Mesothelial cell of epicardium (in vitro differentiated cells): ENCODE measurements at regions not wholly inside any gene's neighbourhood (a gene's known extent, or its start where the extent isn't known, plus 50 kb on each side); places are given as distances from the start of the nearest gene placed in this dataset.
A peak's percentile ranks its signal among the peaks of the same experiment; 100 is the strongest.

Experiments
- DNase-seq, 2 experiments: peaks; one replicate each; pipeline ENCODE4 v3.0.0; 2021; ENCODE audit warnings: low spot score in 2 of 2; ENCODE audit not compliant: unreplicated experiment in 2 of 2
- H3K27ac Mint-ChIP-seq: 2 replicates; pipeline ENCODE4 v1.8.0; 2021; ENCODE audit warnings: mixed read lengths
- H3K27me3 Mint-ChIP-seq: 2 replicates; pipeline ENCODE4 v1.8.0; 2021; ENCODE audit warnings: low read depth, mixed read lengths
- H3K36me3 Mint-ChIP-seq: 2 replicates; pipeline ENCODE4 v1.8.0; 2021; ENCODE audit warnings: mixed read lengths
- H3K4me1 Mint-ChIP-seq: 2 replicates; pipeline ENCODE4 v1.8.0; 2021; ENCODE audit warnings: mixed read lengths
- H3K4me3 Mint-ChIP-seq: 2 replicates; pipeline ENCODE4 v1.8.0; 2021; ENCODE audit warnings: mild to moderate bottlenecking, moderate library complexity, mixed read lengths
- H3K9me3 Mint-ChIP-seq: 2 replicates; pipeline ENCODE4 v1.8.0; 2021; ENCODE audit warnings: mixed read lengths
- TF ChIP-seq, protein P1 (sequence below): fragments of 200-600 bp; sonication (generic); IDR thresholded peaks from one replicate; pipeline ENCODE4 v1.5.0; 2021; ENCODE audit warnings: antibody characterized with exemption; ENCODE audit not compliant: unreplicated experiment

DNA sequence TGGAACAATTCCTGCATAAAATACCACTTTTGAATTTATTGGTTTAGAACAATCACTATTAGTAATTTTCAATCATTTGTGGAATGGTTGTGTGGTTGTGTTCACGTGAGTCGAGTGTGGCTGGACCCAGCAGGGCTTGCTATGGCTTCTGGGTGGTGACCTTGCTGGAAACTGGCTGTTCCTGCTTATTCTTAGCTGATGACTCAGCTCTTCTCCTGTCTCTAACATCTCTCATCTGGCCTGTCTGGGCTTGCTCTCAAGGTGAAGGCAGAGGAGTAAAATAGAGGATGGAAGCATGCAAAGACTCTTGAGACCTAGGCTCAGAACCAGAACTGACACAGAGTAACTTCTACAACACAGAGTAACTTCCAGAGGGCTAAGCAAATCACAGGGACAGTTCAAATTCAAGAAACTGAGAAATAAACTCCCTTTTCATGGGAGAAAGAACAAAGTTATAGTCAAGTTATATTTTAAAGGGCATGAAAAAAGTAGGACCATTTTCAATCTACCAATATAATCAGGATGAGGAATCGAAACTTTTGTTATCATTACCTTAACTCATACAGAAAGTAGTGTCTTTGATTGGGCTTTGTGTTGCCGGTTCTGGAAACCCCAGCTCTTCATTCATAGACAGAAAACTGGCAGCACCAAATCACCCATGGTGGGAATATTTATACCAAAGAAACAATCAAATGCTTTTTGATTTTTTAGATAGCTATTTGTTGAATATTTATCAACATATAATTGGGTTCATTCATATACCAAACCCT lies 665.1 kb downstream of the CDH18 start:
- H3K4me1 Mint-ChIP-seq: peaks cover 30% of the 10 kb centered on the region
- TF ChIP-seq, protein P1, sequence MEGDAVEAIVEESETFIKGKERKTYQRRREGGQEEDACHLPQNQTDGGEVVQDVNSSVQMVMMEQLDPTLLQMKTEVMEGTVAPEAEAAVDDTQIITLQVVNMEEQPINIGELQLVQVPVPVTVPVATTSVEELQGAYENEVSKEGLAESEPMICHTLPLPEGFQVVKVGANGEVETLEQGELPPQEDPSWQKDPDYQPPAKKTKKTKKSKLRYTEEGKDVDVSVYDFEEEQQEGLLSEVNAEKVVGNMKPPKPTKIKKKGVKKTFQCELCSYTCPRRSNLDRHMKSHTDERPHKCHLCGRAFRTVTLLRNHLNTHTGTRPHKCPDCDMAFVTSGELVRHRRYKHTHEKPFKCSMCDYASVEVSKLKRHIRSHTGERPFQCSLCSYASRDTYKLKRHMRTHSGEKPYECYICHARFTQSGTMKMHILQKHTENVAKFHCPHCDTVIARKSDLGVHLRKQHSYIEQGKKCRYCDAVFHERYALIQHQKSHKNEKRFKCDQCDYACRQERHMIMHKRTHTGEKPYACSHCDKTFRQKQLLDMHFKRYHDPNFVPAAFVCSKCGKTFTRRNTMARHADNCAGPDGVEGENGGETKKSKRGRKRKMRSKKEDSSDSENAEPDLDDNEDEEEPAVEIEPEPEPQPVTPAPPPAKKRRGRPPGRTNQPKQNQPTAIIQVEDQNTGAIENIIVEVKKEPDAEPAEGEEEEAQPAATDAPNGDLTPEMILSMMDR: no peak
- DNase-seq: no peak
- no peaks in the 10 kb centered on the region for H3K36me3 Mint-ChIP-seq
- no peak overlapping the region for H3K4me3 Mint-ChIP-seq
- H3K27me3 Mint-ChIP-seq: no peaks in the 10 kb centered on the region
- H3K9me3 Mint-ChIP-seq: peaks cover 6% of the 10 kb centered on the region
- H3K27ac Mint-ChIP-seq: peak overlapping the region; percentile 43

DNA sequence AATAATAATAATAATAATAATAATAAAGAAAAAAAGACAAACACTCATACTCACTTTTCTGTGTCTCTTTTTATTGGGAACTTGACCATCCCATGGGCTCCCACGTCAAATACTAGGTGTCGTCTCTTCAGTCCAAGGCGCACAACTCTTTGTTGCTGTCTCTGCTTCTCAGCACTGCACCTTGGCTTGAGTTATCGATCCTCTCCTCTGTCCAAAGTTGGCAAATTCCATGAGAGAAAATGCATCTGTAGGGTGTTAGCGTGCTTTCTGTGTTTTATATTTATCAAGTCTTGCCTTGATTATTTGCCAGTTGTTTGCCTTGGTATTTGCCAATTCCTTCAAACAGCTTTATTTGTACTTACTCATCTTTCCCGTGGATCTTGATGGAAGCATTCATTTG lies 653.7 kb downstream of the CDH18 start:
- peaks cover 28% of the 10 kb centered on the region for H3K9me3 Mint-ChIP-seq
- no peak for DNase-seq
- H3K4me1 Mint-ChIP-seq: no peaks in the 10 kb centered on the region
- peaks cover 8% of the 10 kb centered on the region for H3K36me3 Mint-ChIP-seq
- no peak overlapping the region for H3K4me3 Mint-ChIP-seq
- H3K27ac Mint-ChIP-seq: no peak overlapping the region
- H3K27me3 Mint-ChIP-seq: no peaks in the 10 kb centered on the region
- TF ChIP-seq, protein P1: no peak

DNA sequence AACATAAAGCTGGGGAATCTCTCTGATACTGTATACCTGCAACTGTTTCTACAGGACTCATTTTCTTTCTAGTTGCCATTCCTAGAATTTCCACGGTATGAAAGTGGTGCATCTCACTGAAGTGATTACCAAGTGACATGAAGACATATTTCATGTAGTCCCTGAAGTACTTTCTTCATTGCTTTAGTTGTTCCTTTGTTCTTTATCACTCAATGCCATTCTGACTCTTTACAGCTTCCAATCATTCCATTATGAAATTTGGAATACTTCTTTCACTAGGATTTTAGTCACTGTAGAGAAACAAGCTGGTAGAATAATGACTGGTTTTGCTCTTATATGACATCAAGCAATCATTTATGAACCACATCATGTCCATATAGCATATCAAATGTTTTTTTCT lies 645.1 kb downstream of the CDH18 start:
- peaks cover 2% of the 10 kb centered on the region for H3K36me3 Mint-ChIP-seq
- TF ChIP-seq, protein P1: no peak
- no peaks in the 10 kb centered on the region for H3K27me3 Mint-ChIP-seq

DNA sequence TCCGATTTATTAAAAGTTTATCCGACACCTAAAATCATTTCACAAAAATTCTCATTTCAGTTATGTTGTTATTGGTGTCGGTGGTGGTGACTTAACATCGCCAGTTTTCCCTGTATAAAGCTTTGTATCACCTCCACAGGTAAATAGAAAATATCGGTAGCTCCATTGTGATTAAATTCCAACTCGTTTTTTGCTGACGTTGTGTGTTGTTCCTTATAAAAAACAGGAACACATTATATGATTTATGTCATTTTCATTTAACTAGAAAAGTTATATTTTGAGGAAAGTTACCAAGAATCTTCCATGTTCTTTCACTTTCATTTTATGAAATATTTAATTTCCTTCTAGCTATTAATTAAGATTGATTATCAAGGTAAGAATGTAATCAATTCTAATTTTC lies 635.9 kb downstream of the CDH18 start:
- Mint-ChIP-seq H3K27ac (no peak overlapping the region), H3K9me3 (no peaks in the 10 kb centered on the region), H3K4me3 (no peak overlapping the region), H3K4me1 (no peaks in the 10 kb centered on the region), H3K27me3 (no peaks in the 10 kb centered on the region), H3K36me3 (no peaks in the 10 kb centered on the region)
- no peak for DNase-seq
- TF ChIP-seq, protein P1: no peak

More for the DNA sequence above, 645.1 kb downstream of the CDH18 start:
- Mint-ChIP-seq H3K9me3 (peaks cover 36% of the 10 kb centered on the region), H3K27ac (no peak overlapping the region), H3K4me1 (no peaks in the 10 kb centered on the region), H3K4me3 (no peak overlapping the region)
- DNase-seq: no peak

DNA sequence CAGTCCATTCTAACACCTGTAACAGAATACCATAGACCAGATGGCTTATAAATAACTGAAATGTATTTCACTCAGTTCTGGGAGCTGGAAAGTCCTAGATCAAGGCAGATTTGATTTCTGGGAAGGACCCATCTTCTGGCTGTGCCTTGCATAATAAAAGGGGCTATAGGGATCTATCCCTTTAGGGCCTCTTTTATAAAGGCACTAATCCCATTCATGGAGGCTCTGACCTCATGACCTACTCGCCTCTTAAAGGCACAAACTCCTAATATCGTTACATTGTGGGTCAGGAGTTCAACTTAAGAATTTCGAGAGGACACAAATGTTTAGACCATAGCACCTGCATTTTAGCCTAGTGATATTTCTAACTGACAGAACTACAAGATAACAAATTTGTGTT lies 619.0 kb downstream of the CDH18 start:
- Mint-ChIP-seq H3K9me3 (no peaks in the 10 kb centered on the region), H3K27ac (no peak overlapping the region), H3K27me3 (no peaks in the 10 kb centered on the region), H3K4me3 (no peak overlapping the region), H3K36me3 (no peaks in the 10 kb centered on the region), H3K4me1 (no peaks in the 10 kb centered on the region)
- DNase-seq: no peak
- TF ChIP-seq, protein P1: no peak
